ENCODE measurements at regions not wholly inside any gene's neighbourhood (a gene's known extent, or its start where the extent isn't known, plus 50 kb on each side); places are given as distances from the start of the nearest gene placed in this dataset.

- POLR2A ChIA-PET, result no interaction called here
- TF ChIP-seq CTCF (IDR thresholded peaks at IDR 0.05; ENCODE audit: insufficient read depth, low read length, missing control alignments), result no peak
- CTCF ChIA-PET, result no interaction called here
- no peak for DNase-seq (ENCODE audit: low read depth, low spot score)
- no peak overlapping the region for H3K4me3 ChIP-seq (ENCODE audit: low read depth, low read length)
Measured at GRCh38 chr11:97237151-97237550, 847.3 kb downstream of the JRKL start.

DNA sequence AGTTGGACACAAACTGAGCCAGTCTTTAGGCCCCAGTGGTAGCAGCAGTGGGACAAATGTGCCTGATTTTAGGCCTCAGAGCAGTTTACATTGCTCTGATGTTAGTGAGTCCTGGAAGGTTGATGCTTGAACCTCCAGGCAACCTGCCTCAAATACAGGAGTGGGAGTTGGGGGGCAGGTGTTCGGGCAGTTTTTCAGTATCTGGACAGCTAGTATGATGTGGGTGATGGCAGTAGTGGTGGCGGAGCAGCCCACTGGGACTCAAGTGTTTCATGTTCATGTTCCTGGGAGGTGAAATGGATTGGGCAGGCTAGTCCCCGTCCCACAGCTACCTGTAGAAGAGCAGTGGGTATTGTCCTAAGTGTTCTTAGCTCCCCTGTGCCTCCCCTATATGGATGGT, 857.8 kb downstream of the JRKL start:
- POLR2A ChIA-PET, result no interaction called here
- H3K4me3 ChIP-seq (ENCODE audit: low read depth, low read length), result no peak overlapping the region
- no peak for DNase-seq (ENCODE audit: low read depth, low spot score)
- TF ChIP-seq CTCF (IDR thresholded peaks at IDR 0.05; ENCODE audit: insufficient read depth, low read length, missing control alignments), result no peak
- CTCF ChIA-PET, result no interaction called here

- POLR2A ChIA-PET, result no interaction called here
- no peak for TF ChIP-seq CTCF (IDR thresholded peaks at IDR 0.05; ENCODE audit: insufficient read depth, low read length, missing control alignments)
- no peak overlapping the region for H3K4me3 ChIP-seq (ENCODE audit: low read depth, low read length)
- no peak for DNase-seq (ENCODE audit: low read depth, low spot score)
- CTCF ChIA-PET, result no interaction called here
Measured at GRCh38 chr11:97254790-97255189, 865.0 kb downstream of the JRKL start.

DNA sequence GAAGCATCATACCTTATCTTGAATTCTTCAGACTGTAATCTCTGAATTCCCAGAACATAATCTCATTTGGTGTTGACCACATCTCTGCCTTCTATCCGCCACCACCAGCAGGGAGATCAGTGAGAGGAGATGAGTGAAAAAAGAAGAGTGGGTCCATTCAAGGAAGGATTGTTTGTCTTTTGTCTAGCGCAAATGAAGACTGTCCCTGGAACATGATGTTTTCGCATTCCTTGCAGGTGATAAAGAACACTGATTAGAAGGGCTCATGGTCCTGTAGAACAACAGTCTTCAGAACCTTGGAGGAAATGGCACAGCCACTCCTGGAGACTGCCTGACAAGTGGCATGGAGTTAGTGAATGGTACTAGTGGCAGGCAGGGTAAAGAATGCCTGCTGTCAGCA, 869.6 kb downstream of the JRKL start:
- DNase-seq (ENCODE audit: low read depth, low spot score), result no peak
- no peak overlapping the region for H3K4me3 ChIP-seq (ENCODE audit: low read depth, low read length)
- POLR2A ChIA-PET, result no interaction called here
- TF ChIP-seq CTCF (IDR thresholded peaks at IDR 0.05; ENCODE audit: insufficient read depth, low read length, missing control alignments), result no peak
- CTCF ChIA-PET, result no interaction called here

GRCh38 chr11:97259884-97260283, 870.1 kb downstream of the JRKL start:
- ChIA-PET CTCF (no interaction called here), POLR2A (no interaction called here)
- TF ChIP-seq CTCF (IDR thresholded peaks at IDR 0.05; ENCODE audit: insufficient read depth, low read length, missing control alignments), result no peak
- no peak overlapping the region for H3K4me3 ChIP-seq (ENCODE audit: low read depth, low read length)
- no peak for DNase-seq (ENCODE audit: low read depth, low spot score)

DNA sequence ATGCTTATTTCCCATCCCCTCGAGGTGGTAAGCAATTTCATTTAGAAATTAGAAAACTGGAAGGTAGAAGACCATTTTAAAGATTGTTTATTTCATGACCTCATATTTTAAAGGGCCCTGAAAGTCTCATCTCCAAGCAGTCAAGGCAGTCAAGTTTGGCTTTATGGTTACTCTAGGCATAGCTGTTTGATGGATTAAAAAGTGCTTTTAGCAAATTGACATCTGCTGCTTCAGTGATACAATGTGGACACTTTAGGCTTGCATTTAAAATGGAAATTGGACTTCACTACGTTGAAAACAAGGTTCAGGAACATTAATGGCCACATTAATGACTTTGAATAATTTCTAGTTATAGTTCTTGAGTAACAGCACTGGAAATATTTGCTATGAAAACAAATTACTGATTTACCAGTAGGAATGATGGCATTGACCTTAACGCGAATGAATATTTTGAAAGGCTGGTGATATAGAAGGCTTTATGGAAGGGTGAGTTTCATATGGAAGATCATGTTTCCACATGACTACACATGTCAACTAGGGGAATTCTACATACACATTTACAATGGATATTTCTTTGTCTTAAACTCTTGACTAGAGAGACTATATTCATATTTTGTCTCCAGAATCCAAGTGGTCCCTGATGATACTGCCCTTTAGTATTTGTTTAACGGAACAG, 873.5 kb downstream of the JRKL start:
- no peak for DNase-seq (ENCODE audit: low read depth, low spot score)
- POLR2A ChIA-PET, result no interaction called here
- H3K4me3 ChIP-seq (ENCODE audit: low read depth, low read length), result no peak overlapping the region
- CTCF ChIA-PET, result no interaction called here
- TF ChIP-seq CTCF (IDR thresholded peaks at IDR 0.05; ENCODE audit: insufficient read depth, low read length, missing control alignments), result no peak
